ENCODE measurements at regions not wholly inside any gene's neighbourhood (a gene's known extent, or its start where the extent isn't known, plus 50 kb on each side); places are given as distances from the start of the nearest gene placed in this dataset.

DNA sequence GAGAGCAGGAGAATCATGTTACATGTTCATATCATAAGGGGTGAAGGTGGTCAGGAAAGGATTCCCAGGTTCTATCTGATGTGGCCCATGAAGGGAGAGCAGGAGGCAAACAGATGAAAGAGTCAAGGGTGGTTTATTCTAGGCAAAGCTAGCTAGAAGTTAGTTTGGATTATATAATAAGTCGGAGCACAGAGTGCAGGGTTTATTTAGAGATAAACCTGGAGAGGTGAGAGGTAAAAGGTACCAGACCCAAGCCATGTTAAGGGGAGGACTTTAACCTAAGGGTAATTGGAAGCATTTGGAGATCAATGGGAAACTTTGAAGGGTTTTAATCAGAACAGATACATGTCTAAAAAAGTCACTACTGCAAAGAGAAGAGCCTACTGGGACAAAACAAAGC is 69.2 kb upstream of the LRATD1 start:
- DNase-seq (ENCODE audit: low spot score in 2 of 2): no peak
- TF ChIP-seq POLR2A (IDR thresholded peaks at IDR 0.05) (no peak), EP300 (IDR thresholded peaks at IDR 0.05) (no peak)
- TF ChIP-seq, protein P1, sequence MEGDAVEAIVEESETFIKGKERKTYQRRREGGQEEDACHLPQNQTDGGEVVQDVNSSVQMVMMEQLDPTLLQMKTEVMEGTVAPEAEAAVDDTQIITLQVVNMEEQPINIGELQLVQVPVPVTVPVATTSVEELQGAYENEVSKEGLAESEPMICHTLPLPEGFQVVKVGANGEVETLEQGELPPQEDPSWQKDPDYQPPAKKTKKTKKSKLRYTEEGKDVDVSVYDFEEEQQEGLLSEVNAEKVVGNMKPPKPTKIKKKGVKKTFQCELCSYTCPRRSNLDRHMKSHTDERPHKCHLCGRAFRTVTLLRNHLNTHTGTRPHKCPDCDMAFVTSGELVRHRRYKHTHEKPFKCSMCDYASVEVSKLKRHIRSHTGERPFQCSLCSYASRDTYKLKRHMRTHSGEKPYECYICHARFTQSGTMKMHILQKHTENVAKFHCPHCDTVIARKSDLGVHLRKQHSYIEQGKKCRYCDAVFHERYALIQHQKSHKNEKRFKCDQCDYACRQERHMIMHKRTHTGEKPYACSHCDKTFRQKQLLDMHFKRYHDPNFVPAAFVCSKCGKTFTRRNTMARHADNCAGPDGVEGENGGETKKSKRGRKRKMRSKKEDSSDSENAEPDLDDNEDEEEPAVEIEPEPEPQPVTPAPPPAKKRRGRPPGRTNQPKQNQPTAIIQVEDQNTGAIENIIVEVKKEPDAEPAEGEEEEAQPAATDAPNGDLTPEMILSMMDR (IDR thresholded peaks at IDR 0.05): no peak
- H3K4me3 ChIP-seq: no peak overlapping the region
- H3K36me3 ChIP-seq: no peaks in the 10 kb centered on the region
- 85 to 96% methylated on average over 1 of the region's 1 CpG for WGBS, 2 donors
- H3K27me3 ChIP-seq: no peaks in the 10 kb centered on the region
- H3K27ac ChIP-seq: no peak overlapping the region
- no peaks in the 10 kb centered on the region for H3K4me1 ChIP-seq
- no peaks in the 10 kb centered on the region for H3K9me3 ChIP-seq

GRCh38 chr2:14565666-14566065 is 66.9 kb upstream of the LRATD1 start:
- Histone ChIP-seq H3K4me1 (no peaks in the 10 kb centered on the region), H3K27ac (no peak overlapping the region), H3K36me3 (no peaks in the 10 kb centered on the region), H3K9me3 (no peaks in the 10 kb centered on the region), H3K4me3 (no peak overlapping the region), H3K27me3 (no peaks in the 10 kb centered on the region)
- no peak for DNase-seq (ENCODE audit: low spot score in 2 of 2)
- TF ChIP-seq, protein P1 (IDR thresholded peaks at IDR 0.05): no peak
- no peak for TF ChIP-seq EP300 (IDR thresholded peaks at IDR 0.05)
- no peak for TF ChIP-seq POLR2A (IDR thresholded peaks at IDR 0.05)

DNA sequence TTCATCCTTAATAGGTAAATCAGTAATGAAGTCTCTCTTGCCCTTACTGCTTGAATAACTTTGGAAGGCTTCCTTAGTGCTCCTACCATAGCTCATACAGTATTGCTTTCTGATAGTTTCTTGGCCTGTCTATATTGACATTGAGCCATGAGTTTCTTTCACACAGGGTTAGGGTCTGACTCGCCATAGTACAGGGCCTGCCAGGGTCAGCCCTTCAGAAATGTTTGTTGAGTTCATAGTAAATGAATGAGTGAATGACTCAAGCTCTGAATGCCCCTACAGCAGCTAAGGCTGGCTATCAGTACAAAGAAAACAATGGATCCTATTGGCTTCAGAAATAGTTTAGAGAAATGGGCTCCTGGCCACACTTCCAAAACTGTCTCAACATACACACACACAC is 65.0 kb upstream of the LRATD1 start:
- DNase-seq (ENCODE audit: low spot score in 2 of 2): no peak
- Histone ChIP-seq H3K27me3 (no peaks in the 10 kb centered on the region), H3K4me1 (no peaks in the 10 kb centered on the region), H3K36me3 (no peaks in the 10 kb centered on the region), H3K27ac (no peak overlapping the region), H3K9me3 (no peaks in the 10 kb centered on the region), H3K4me3 (no peak overlapping the region)
- TF ChIP-seq POLR2A (IDR thresholded peaks at IDR 0.05) (no peak), EP300 (IDR thresholded peaks at IDR 0.05) (no peak)
- TF ChIP-seq, protein P1 (IDR thresholded peaks at IDR 0.05): no peak
- WGBS, 2 donors: 44 to 59% methylated on average over 1 of the region's 1 CpG

GRCh38 chr2:14569294-14569693 is 63.2 kb upstream of the LRATD1 start:
- DNase-seq (ENCODE audit: low spot score in 2 of 2): no peak
- no peak overlapping the region for H3K27ac ChIP-seq
- H3K9me3 ChIP-seq: no peaks in the 10 kb centered on the region
- no peaks in the 10 kb centered on the region for H3K4me1 ChIP-seq
- WGBS, 2 donors: 77 to 86% methylated on average over 3 of the region's 3 CpGs
- no peak for TF ChIP-seq EP300 (IDR thresholded peaks at IDR 0.05)
- TF ChIP-seq, protein P1 (IDR thresholded peaks at IDR 0.05): no peak
- TF ChIP-seq POLR2A (IDR thresholded peaks at IDR 0.05): no peak
- no peaks in the 10 kb centered on the region for H3K36me3 ChIP-seq
- no peak overlapping the region for H3K4me3 ChIP-seq
- H3K27me3 ChIP-seq: no peaks in the 10 kb centered on the region

- WGBS, 2 donors: 26 to 68% methylated on average over 2 of the region's 2 CpGs
- no peaks in the 10 kb centered on the region for H3K36me3 ChIP-seq
- no peaks in the 10 kb centered on the region for H3K9me3 ChIP-seq
- H3K4me3 ChIP-seq: no peak overlapping the region
- H3K4me1 ChIP-seq: no peaks in the 10 kb centered on the region
- no peak overlapping the region for H3K27ac ChIP-seq
- H3K27me3 ChIP-seq: no peaks in the 10 kb centered on the region
- no peak for DNase-seq (ENCODE audit: low spot score in 2 of 2)
- TF ChIP-seq, protein P1 (IDR thresholded peaks at IDR 0.05): no peak
- no peak for TF ChIP-seq POLR2A (IDR thresholded peaks at IDR 0.05)
- no peak for TF ChIP-seq EP300 (IDR thresholded peaks at IDR 0.05)
Measured at GRCh38 chr2:14572633-14573032, 59.9 kb upstream of the LRATD1 start.

Measured in tibial nerve (tissue), 4 donors.